ENCODE measurements at regions not wholly inside any gene's neighbourhood (a gene's known extent, or its start where the extent isn't known, plus 50 kb on each side); places are given as distances from the start of the nearest gene placed in this dataset.

DNA sequence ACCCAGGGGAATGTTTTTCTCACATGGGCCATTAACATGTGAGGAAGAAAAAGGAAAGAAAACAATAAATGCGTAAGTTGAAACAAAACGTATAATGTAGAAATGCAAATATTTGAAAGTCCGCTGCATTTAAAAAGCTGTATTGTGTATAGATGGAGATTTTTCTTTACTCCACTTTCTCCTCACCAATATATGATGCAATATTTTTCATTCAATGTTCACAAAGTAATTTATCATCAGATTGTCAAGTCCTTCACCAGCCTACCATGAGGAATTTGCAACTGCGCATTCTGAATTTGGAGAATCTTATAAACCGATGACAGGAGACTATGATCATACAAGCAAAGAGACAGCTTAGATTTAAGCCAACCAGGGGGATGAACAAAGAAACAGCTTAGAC, 69.9 kb downstream of the SOD2 start:
- Histone ChIP-seq H3F3A (ENCODE audit: control insufficient read depth, insufficient read depth) (no peaks in the 10 kb centered on the region), H3K36me3 (ENCODE audit: control insufficient read depth, low read length) (no peaks in the 10 kb centered on the region), H3K4me3 (ENCODE audit: low read length) (no peak overlapping the region), H4K20me1 (ENCODE audit: control insufficient read depth, insufficient read depth, low read depth, low read length) (no peaks in the 10 kb centered on the region), H3K4me2 (ENCODE audit: low read length) (no peak overlapping the region), H3K9me3 (ENCODE audit: control insufficient read depth, insufficient read depth, low read length) (no peaks in the 10 kb centered on the region), H3K4me1 (ENCODE audit: control insufficient read depth, low read length) (no peaks in the 10 kb centered on the region), H3K79me2 (ENCODE audit: control insufficient read depth, low read length) (no peaks in the 10 kb centered on the region), H3K27me3 (ENCODE audit: control insufficient read depth, low read length) (no peaks in the 10 kb centered on the region), H3K9me2 (replicated peaks; ENCODE audit: control insufficient read depth, low read length) (no peaks in the 10 kb centered on the region), H3K27ac (ENCODE audit: low read depth, low read length) (no peak overlapping the region)
- TF ChIP-seq EZH2phosphoT487 (IDR thresholded peaks at IDR 0.05; ENCODE audit: borderline replicate concordance, low read length): no peak
- TF ChIP-seq, protein P1, sequence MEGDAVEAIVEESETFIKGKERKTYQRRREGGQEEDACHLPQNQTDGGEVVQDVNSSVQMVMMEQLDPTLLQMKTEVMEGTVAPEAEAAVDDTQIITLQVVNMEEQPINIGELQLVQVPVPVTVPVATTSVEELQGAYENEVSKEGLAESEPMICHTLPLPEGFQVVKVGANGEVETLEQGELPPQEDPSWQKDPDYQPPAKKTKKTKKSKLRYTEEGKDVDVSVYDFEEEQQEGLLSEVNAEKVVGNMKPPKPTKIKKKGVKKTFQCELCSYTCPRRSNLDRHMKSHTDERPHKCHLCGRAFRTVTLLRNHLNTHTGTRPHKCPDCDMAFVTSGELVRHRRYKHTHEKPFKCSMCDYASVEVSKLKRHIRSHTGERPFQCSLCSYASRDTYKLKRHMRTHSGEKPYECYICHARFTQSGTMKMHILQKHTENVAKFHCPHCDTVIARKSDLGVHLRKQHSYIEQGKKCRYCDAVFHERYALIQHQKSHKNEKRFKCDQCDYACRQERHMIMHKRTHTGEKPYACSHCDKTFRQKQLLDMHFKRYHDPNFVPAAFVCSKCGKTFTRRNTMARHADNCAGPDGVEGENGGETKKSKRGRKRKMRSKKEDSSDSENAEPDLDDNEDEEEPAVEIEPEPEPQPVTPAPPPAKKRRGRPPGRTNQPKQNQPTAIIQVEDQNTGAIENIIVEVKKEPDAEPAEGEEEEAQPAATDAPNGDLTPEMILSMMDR (IDR thresholded peaks at IDR 0.05; ENCODE audit: low read depth, low read length, poor library complexity, severe bottlenecking): no peak

DNA sequence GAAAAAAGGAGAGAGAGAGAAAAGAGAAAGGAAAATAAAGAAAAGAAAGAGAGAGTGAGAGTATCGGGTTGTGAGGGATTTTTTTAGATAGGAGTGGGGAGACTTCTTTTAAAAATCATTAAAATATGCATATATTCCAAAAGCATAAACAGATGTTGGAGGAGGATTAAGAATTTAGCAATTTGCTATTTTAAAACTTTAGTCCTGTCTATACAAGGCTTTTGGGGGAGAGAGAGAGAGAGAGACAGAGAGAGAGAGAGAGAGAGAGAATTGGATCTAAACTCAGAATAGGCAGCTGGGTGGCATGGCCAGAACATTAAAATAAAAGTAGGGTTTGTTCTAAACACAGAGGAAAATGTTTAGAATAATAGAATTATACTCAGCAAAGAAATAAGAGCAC, 72.1 kb downstream of the SOD2 start:
- H3K27me3 ChIP-seq (ENCODE audit: control insufficient read depth, low read length): no peaks in the 10 kb centered on the region
- no peak overlapping the region for H3K27ac ChIP-seq (ENCODE audit: low read depth, low read length)
- no peaks in the 10 kb centered on the region for H3K4me1 ChIP-seq (ENCODE audit: control insufficient read depth, low read length)
- no peak overlapping the region for H3K4me2 ChIP-seq (ENCODE audit: low read length)
- no peak for TF ChIP-seq EZH2phosphoT487 (IDR thresholded peaks at IDR 0.05; ENCODE audit: borderline replicate concordance, low read length)
- TF ChIP-seq, protein P1 (IDR thresholded peaks at IDR 0.05; ENCODE audit: low read depth, low read length, poor library complexity, severe bottlenecking): no peak
- no peaks in the 10 kb centered on the region for H3K36me3 ChIP-seq (ENCODE audit: control insufficient read depth, low read length)
- H3K9me2 ChIP-seq (replicated peaks; ENCODE audit: control insufficient read depth, low read length): no peaks in the 10 kb centered on the region
- H3F3A ChIP-seq (ENCODE audit: control insufficient read depth, insufficient read depth): no peaks in the 10 kb centered on the region
- H3K79me2 ChIP-seq (ENCODE audit: control insufficient read depth, low read length): no peaks in the 10 kb centered on the region
- H4K20me1 ChIP-seq (ENCODE audit: control insufficient read depth, insufficient read depth, low read depth, low read length): no peaks in the 10 kb centered on the region
- H3K9me3 ChIP-seq (ENCODE audit: control insufficient read depth, insufficient read depth, low read length): peaks cover 4% of the 10 kb centered on the region; the same call in 1 of the 2 replicates
- no peak overlapping the region for H3K4me3 ChIP-seq (ENCODE audit: low read length)

DNA sequence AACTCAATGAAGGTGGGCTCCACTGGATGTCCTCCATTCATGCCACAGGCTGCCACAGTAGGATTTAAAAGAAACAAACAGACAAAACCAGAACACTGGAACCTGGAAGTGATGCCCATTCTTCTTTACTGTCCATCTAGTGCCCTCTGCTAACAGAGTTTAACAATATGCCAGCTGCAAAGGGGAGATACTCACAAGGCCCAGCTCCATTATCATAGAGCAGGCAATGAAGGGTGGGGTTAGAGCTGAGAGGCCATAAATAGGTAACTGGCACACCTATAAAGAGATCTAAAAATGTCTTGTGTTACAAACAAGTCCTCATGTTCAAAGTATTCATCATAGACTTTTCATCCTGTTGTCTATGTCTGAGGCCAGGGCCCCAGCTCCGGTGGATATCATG, 75.6 kb downstream of the SOD2 start:
- no peaks in the 10 kb centered on the region for H3K79me2 ChIP-seq (ENCODE audit: control insufficient read depth, low read length)
- no peaks in the 10 kb centered on the region for H3K4me1 ChIP-seq (ENCODE audit: control insufficient read depth, low read length)
- H4K20me1 ChIP-seq (ENCODE audit: control insufficient read depth, insufficient read depth, low read depth, low read length): no peaks in the 10 kb centered on the region
- TF ChIP-seq, protein P1 (IDR thresholded peaks at IDR 0.05; ENCODE audit: low read depth, low read length, poor library complexity, severe bottlenecking): no peak
- TF ChIP-seq EZH2phosphoT487 (IDR thresholded peaks at IDR 0.05; ENCODE audit: borderline replicate concordance, low read length): no peak
- peaks cover 8% of the 10 kb centered on the region; the same call in 1 of the 2 replicates for H3K9me3 ChIP-seq (ENCODE audit: control insufficient read depth, insufficient read depth, low read length)
- H3K4me3 ChIP-seq (ENCODE audit: low read length): no peak overlapping the region
- no peak overlapping the region for H3K27ac ChIP-seq (ENCODE audit: low read depth, low read length)
- no peaks in the 10 kb centered on the region for H3K36me3 ChIP-seq (ENCODE audit: control insufficient read depth, low read length)
- no peaks in the 10 kb centered on the region for H3F3A ChIP-seq (ENCODE audit: control insufficient read depth, insufficient read depth)
- no peaks in the 10 kb centered on the region for H3K9me2 ChIP-seq (replicated peaks; ENCODE audit: control insufficient read depth, low read length)
- H3K4me2 ChIP-seq (ENCODE audit: low read length): no peak overlapping the region
- no peaks in the 10 kb centered on the region for H3K27me3 ChIP-seq (ENCODE audit: control insufficient read depth, low read length)
